ENCODE measurements at regions not wholly inside any gene's neighbourhood (a gene's known extent, or its start where the extent isn't known, plus 50 kb on each side); places are given as distances from the start of the nearest gene placed in this dataset.
A peak's percentile ranks its signal among the peaks of the same experiment; 100 is the strongest.

GRCh38 chr21:16177532-16177931, 447.8 kb downstream of the USP25 start:
- H3K36me3 ChIP-seq: no peaks in the 10 kb centered on the region
- H3K27ac ChIP-seq: peak overlapping the region in 1 of 2 donors; percentile 10
- no peaks in the 10 kb centered on the region for H3K27me3 ChIP-seq (replicated peaks; ENCODE audit: insufficient read depth)
- no peak overlapping the region for H3K4me3 ChIP-seq
- H3K4me1 ChIP-seq (replicated peaks): no peaks in the 10 kb centered on the region
- DNase-seq (ENCODE audit: low spot score): no peak
- TF ChIP-seq POLR2A (IDR thresholded peaks at IDR 0.05): no peak
- no peak for TF ChIP-seq CTCF (IDR thresholded peaks at IDR 0.05)
- TF ChIP-seq POLR2AphosphoS5 (IDR thresholded peaks at IDR 0.05): no peak
- intact Hi-C loops (cut with DNase I): no loop called here
- H3K9me3 ChIP-seq: no peaks in the 10 kb centered on the region
- WGBS: 82% methylated on average over 3 of the region's 3 CpGs

GRCh38 chr21:16179773-16180172, 450.0 kb downstream of the USP25 start:
- no peaks in the 10 kb centered on the region for H3K27me3 ChIP-seq (replicated peaks; ENCODE audit: insufficient read depth)
- intact Hi-C loops (cut with DNase I): no loop called here
- no peaks in the 10 kb centered on the region for H3K36me3 ChIP-seq
- H3K4me1 ChIP-seq (replicated peaks): no peaks in the 10 kb centered on the region
- TF ChIP-seq POLR2AphosphoS5 (IDR thresholded peaks at IDR 0.05): peak; percentile 32
- TF ChIP-seq CTCF (IDR thresholded peaks at IDR 0.05): no peak
- no peak for TF ChIP-seq POLR2A (IDR thresholded peaks at IDR 0.05)
- no peak overlapping the region for H3K4me3 ChIP-seq
- H3K27ac ChIP-seq: peak overlapping the region; percentile 43 to 48
- WGBS: 9% methylated on average over 3 of the region's 3 CpGs
- no peak for DNase-seq (ENCODE audit: low spot score)
- H3K9me3 ChIP-seq: no peaks in the 10 kb centered on the region

- no peak for DNase-seq (ENCODE audit: low spot score)
- Histone ChIP-seq H3K36me3 (no peaks in the 10 kb centered on the region), H3K4me1 (replicated peaks) (no peaks in the 10 kb centered on the region), H3K27me3 (replicated peaks; ENCODE audit: insufficient read depth) (no peaks in the 10 kb centered on the region), H3K27ac (peak overlapping the region; percentile 43 to 48), H3K9me3 (no peaks in the 10 kb centered on the region), H3K4me3 (no peak overlapping the region)
- intact Hi-C loops (cut with DNase I): no loop called here
- 38% methylated on average over 3 of the region's 3 CpGs for WGBS
- TF ChIP-seq POLR2AphosphoS5 (IDR thresholded peaks at IDR 0.05) (no peak), CTCF (IDR thresholded peaks at IDR 0.05) (no peak), POLR2A (IDR thresholded peaks at IDR 0.05) (no peak)
These were observed 450.8 kb downstream of the USP25 start for GRCh38 chr21:16180614-16181013.

- TF ChIP-seq CTCF (IDR thresholded peaks at IDR 0.05): no peak
- TF ChIP-seq POLR2AphosphoS5 (IDR thresholded peaks at IDR 0.05): no peak
- TF ChIP-seq POLR2A (IDR thresholded peaks at IDR 0.05): no peak
- H3K4me1 ChIP-seq (replicated peaks): no peaks in the 10 kb centered on the region
- H3K36me3 ChIP-seq: no peaks in the 10 kb centered on the region
- peak overlapping the region; percentile 43 to 48 for H3K27ac ChIP-seq
- intact Hi-C loops (cut with DNase I): no loop called here
- no peaks in the 10 kb centered on the region for H3K27me3 ChIP-seq (replicated peaks; ENCODE audit: insufficient read depth)
- WGBS: 38% methylated on average over 3 of the region's 3 CpGs
- no peak overlapping the region for H3K4me3 ChIP-seq
- H3K9me3 ChIP-seq: no peaks in the 10 kb centered on the region
- DNase-seq (ENCODE audit: low spot score): no peak
These were observed 451.2 kb downstream of the USP25 start for GRCh38 chr21:16181018-16181417.

- no peak for DNase-seq (ENCODE audit: low spot score)
- Histone ChIP-seq H3K36me3 (no peaks in the 10 kb centered on the region), H3K27me3 (replicated peaks; ENCODE audit: insufficient read depth) (no peaks in the 10 kb centered on the region), H3K9me3 (no peaks in the 10 kb centered on the region), H3K4me1 (replicated peaks) (no peaks in the 10 kb centered on the region), H3K4me3 (no peak overlapping the region), H3K27ac (peak overlapping the region in 1 of 2 donors; percentile 19)
- intact Hi-C loops (cut with DNase I): no loop called here
- 10% methylated on average over 1 of the region's 1 CpG for WGBS
- no peak for TF ChIP-seq CTCF (IDR thresholded peaks at IDR 0.05)
- no peak for TF ChIP-seq POLR2AphosphoS5 (IDR thresholded peaks at IDR 0.05)
- TF ChIP-seq POLR2A (IDR thresholded peaks at IDR 0.05): no peak
These were observed 456.0 kb downstream of the USP25 start for GRCh38 chr21:16185766-16186165.

Data from prostate gland (tissue), 2 donors.